Suprapubic skin (tissue), 3 donors: ENCODE measurements at regions not wholly inside any gene's neighbourhood (a gene's known extent, or its start where the extent isn't known, plus 50 kb on each side); places are given as distances from the start of the nearest gene placed in this dataset.

Source experiments
- CTCF ChIP-seq, 2 donors: fragments of 200-600 bp in 1 of 2; fragments of 450-650 bp in 1 of 2; sonication (generic) in 1 of 2; IDR thresholded peaks; one replicate each; pipeline ENCODE4 v1.5.1; 2016 to 2019; ENCODE audit warnings: antibody characterized with exemption in 2 of 2, mild to moderate bottlenecking in 1 of 2, moderate library complexity in 1 of 2
- POLR2A ChIP-seq, 2 donors: fragments of 450-650 bp; IDR thresholded peaks; one replicate each; pipeline ENCODE4 v1.6.1; 2017; ENCODE audit warnings: antibody characterized with exemption in 2 of 2, mild to moderate bottlenecking in 2 of 2, moderate library complexity in 2 of 2

GRCh38 chr6:62805431-62805830 lies 405.8 kb upstream of the FKBP1C start:
- TF ChIP-seq CTCF (IDR thresholded peaks at IDR 0.05) (no peak), POLR2A (IDR thresholded peaks at IDR 0.05) (no peak)
